ENCODE measurements at regions not wholly inside any gene's neighbourhood (a gene's known extent, or its start where the extent isn't known, plus 50 kb on each side); places are given as distances from the start of the nearest gene placed in this dataset.

- Mint-ChIP-seq H3K9me3 (no peaks in the 10 kb centered on the region), H3K27me3 (peaks cover 17 to 44% of the 10 kb centered on the region in 2 donors), H3K36me3 (no peaks in the 10 kb centered on the region), H3K27ac (no peak overlapping the region), H3K4me3 (no peak overlapping the region), H3K4me1 (no peaks in the 10 kb centered on the region)
- no peak for DNase-seq
- ATAC-seq (replicated peaks): no peak
Observed at GRCh38 chr7:45235905-45236304, 78.3 kb downstream of the RAMP3 start.

- Mint-ChIP-seq H3K4me1 (no peaks in the 10 kb centered on the region), H3K9me3 (no peaks in the 10 kb centered on the region), H3K27ac (no peak overlapping the region), H3K4me3 (no peak overlapping the region), H3K27me3 (peaks cover 22 to 44% of the 10 kb centered on the region in 2 donors), H3K36me3 (no peaks in the 10 kb centered on the region)
- DNase-seq: no peak
- ATAC-seq (replicated peaks): no peak
Observed at GRCh38 chr7:45236666-45237065, 79.1 kb downstream of the RAMP3 start.

- DNase-seq (no peak), ATAC-seq (replicated peaks) (no peak)
- Mint-ChIP-seq H3K27ac (no peak overlapping the region), H3K9me3 (no peaks in the 10 kb centered on the region), H3K4me1 (no peaks in the 10 kb centered on the region), H3K4me3 (no peak overlapping the region), H3K36me3 (no peaks in the 10 kb centered on the region), H3K27me3 (peaks cover 21 to 42% of the 10 kb centered on the region in 2 donors)
Observed at GRCh38 chr7:45237788-45238461, 80.3 kb downstream of the RAMP3 start.

- Mint-ChIP-seq H3K27me3 (peaks cover 29 to 42% of the 10 kb centered on the region in 2 donors), H3K9me3 (no peaks in the 10 kb centered on the region), H3K4me3 (no peak overlapping the region), H3K36me3 (no peaks in the 10 kb centered on the region), H3K4me1 (no peaks in the 10 kb centered on the region), H3K27ac (no peak overlapping the region)
- DNase-seq (no peak), ATAC-seq (replicated peaks) (no peak)
Observed at GRCh38 chr7:45238806-45239205, 81.2 kb downstream of the RAMP3 start.

- no peak overlapping the region for H3K4me3 Mint-ChIP-seq
- H3K27ac Mint-ChIP-seq: no peak overlapping the region
- DNase-seq: no peak
- H3K36me3 Mint-ChIP-seq: no peaks in the 10 kb centered on the region
- ATAC-seq (replicated peaks): no peak
- H3K4me1 Mint-ChIP-seq: no peaks in the 10 kb centered on the region
- peaks cover 27 to 45% of the 10 kb centered on the region in 2 donors for H3K27me3 Mint-ChIP-seq
- no peaks in the 10 kb centered on the region for H3K9me3 Mint-ChIP-seq
Observed at GRCh38 chr7:45239486-45239885, 81.9 kb downstream of the RAMP3 start.

- DNase-seq: no peak
- Mint-ChIP-seq H3K27me3 (peaks cover 28 to 53% of the 10 kb centered on the region in 2 donors), H3K9me3 (no peaks in the 10 kb centered on the region), H3K4me3 (no peak overlapping the region), H3K36me3 (no peaks in the 10 kb centered on the region), H3K4me1 (no peaks in the 10 kb centered on the region), H3K27ac (no peak overlapping the region)
- no peak for ATAC-seq (replicated peaks)
Observed at GRCh38 chr7:45240273-45240771, 82.7 kb downstream of the RAMP3 start.

GRCh38 chr7:45240926-45241325 lies 83.3 kb downstream of the RAMP3 start:
- no peak overlapping the region for H3K4me3 Mint-ChIP-seq
- H3K36me3 Mint-ChIP-seq: no peaks in the 10 kb centered on the region
- no peak overlapping the region for H3K27ac Mint-ChIP-seq

GRCh38 chr7:45241339-45242109 lies 83.9 kb downstream of the RAMP3 start:
- ATAC-seq (replicated peaks): no peak
- no peaks in the 10 kb centered on the region for H3K4me1 Mint-ChIP-seq
- no peak overlapping the region for H3K27ac Mint-ChIP-seq
- DNase-seq: no peak
- H3K36me3 Mint-ChIP-seq: no peaks in the 10 kb centered on the region
- H3K4me3 Mint-ChIP-seq: no peak overlapping the region
- H3K9me3 Mint-ChIP-seq: no peaks in the 10 kb centered on the region
- peaks cover 38 to 63% of the 10 kb centered on the region in 2 donors for H3K27me3 Mint-ChIP-seq

More at GRCh38 chr7:45240926-45241325, 83.3 kb downstream of the RAMP3 start:
- Mint-ChIP-seq H3K27me3 (peaks cover 32 to 58% of the 10 kb centered on the region in 2 donors), H3K9me3 (no peaks in the 10 kb centered on the region), H3K4me1 (no peaks in the 10 kb centered on the region)
- DNase-seq: no peak
- no peak for ATAC-seq (replicated peaks)

GRCh38 chr7:45242261-45242660 lies 84.7 kb downstream of the RAMP3 start:
- Mint-ChIP-seq H3K27me3 (peaks cover 45 to 66% of the 10 kb centered on the region in 2 donors), H3K9me3 (peaks cover 1 to 2% of the 10 kb centered on the region in 2 donors), H3K27ac (no peak overlapping the region), H3K36me3 (peaks cover under 1 to 2% of the 10 kb centered on the region in 2 donors), H3K4me1 (no peaks in the 10 kb centered on the region), H3K4me3 (no peak overlapping the region)
- ATAC-seq (replicated peaks) (no peak), DNase-seq (no peak)

- Mint-ChIP-seq H3K27ac (no peak overlapping the region), H3K27me3 (peaks cover 49 to 71% of the 10 kb centered on the region in 2 donors), H3K4me3 (no peak overlapping the region), H3K36me3 (peaks cover 3 to 7% of the 10 kb centered on the region in 2 donors), H3K4me1 (no peaks in the 10 kb centered on the region), H3K9me3 (peaks cover 4 to 5% of the 10 kb centered on the region in 2 donors)
- DNase-seq (no peak), ATAC-seq (replicated peaks) (no peak)
Observed at GRCh38 chr7:45242698-45243097, 85.1 kb downstream of the RAMP3 start.

GRCh38 chr7:45244981-45245380 lies 87.4 kb downstream of the RAMP3 start:
- Mint-ChIP-seq H3K36me3 (peaks cover 3 to 7% of the 10 kb centered on the region in 2 donors), H3K9me3 (peaks cover 5 to 6% of the 10 kb centered on the region in 2 donors), H3K4me3 (no peak overlapping the region), H3K27me3 (peaks cover 44 to 64% of the 10 kb centered on the region in 2 donors), H3K4me1 (no peaks in the 10 kb centered on the region), H3K27ac (no peak overlapping the region)
- DNase-seq (no peak), ATAC-seq (replicated peaks) (no peak)

GRCh38 chr7:45246339-45246738 lies 88.7 kb downstream of the RAMP3 start:
- H3K27ac Mint-ChIP-seq: no peak overlapping the region
- H3K36me3 Mint-ChIP-seq: peaks cover 3 to 7% of the 10 kb centered on the region in 2 donors
- H3K27me3 Mint-ChIP-seq: peaks cover 38 to 58% of the 10 kb centered on the region in 2 donors
- H3K4me1 Mint-ChIP-seq: no peaks in the 10 kb centered on the region
- H3K4me3 Mint-ChIP-seq: no peak overlapping the region
- H3K9me3 Mint-ChIP-seq: peaks cover 5 to 6% of the 10 kb centered on the region in 2 donors
- no peak for ATAC-seq (replicated peaks)
- no peak for DNase-seq

GRCh38 chr7:45252248-45252647 lies 94.7 kb downstream of the RAMP3 start:
- DNase-seq: no peak
- peaks cover 5 to 6% of the 10 kb centered on the region in 2 donors for H3K4me1 Mint-ChIP-seq
- peaks cover 3 to 4% of the 10 kb centered on the region in 2 donors for H3K36me3 Mint-ChIP-seq
- ATAC-seq (replicated peaks): no peak
- peaks cover 35 to 44% of the 10 kb centered on the region in 2 donors for H3K27me3 Mint-ChIP-seq
- H3K9me3 Mint-ChIP-seq: peaks cover 4% of the 10 kb centered on the region in 2 donors
- no peak overlapping the region for H3K4me3 Mint-ChIP-seq
- H3K27ac Mint-ChIP-seq: no peak overlapping the region

- H3K27ac Mint-ChIP-seq: no peak overlapping the region
- peaks cover 5 to 6% of the 10 kb centered on the region in 2 donors for H3K4me1 Mint-ChIP-seq
- no peak overlapping the region for H3K4me3 Mint-ChIP-seq
- no peaks in the 10 kb centered on the region for H3K9me3 Mint-ChIP-seq
- DNase-seq (no peak), ATAC-seq (replicated peaks) (peak; percentile 41 to 44)
- H3K36me3 Mint-ChIP-seq: no peaks in the 10 kb centered on the region
- H3K27me3 Mint-ChIP-seq: peaks cover 34 to 42% of the 10 kb centered on the region in 2 donors
Observed at GRCh38 chr7:45252857-45253256, 95.3 kb downstream of the RAMP3 start.

- Mint-ChIP-seq H3K9me3 (no peaks in the 10 kb centered on the region), H3K36me3 (no peaks in the 10 kb centered on the region), H3K4me3 (no peak overlapping the region), H3K27me3 (peaks cover 38 to 45% of the 10 kb centered on the region in 2 donors), H3K27ac (no peak overlapping the region), H3K4me1 (peaks cover 8 to 11% of the 10 kb centered on the region in 2 donors)
- DNase-seq (no peak), ATAC-seq (replicated peaks) (no peak)
Observed at GRCh38 chr7:45253368-45253767, 95.8 kb downstream of the RAMP3 start.
